K562 (cell line): ENCODE measurements at regions not wholly inside any gene's neighbourhood (a gene's known extent, or its start where the extent isn't known, plus 50 kb on each side); places are given as distances from the start of the nearest gene placed in this dataset.
A peak's percentile ranks its signal among the peaks of the same experiment; 100 is the strongest.

ENCODE experiments used
- BRCA1 ChIP-seq, 2 experiments: fragments of 450-650 bp in 1 of 2; sonication (generic) in 1 of 2; formaldehyde crosslinking in 1 of 2; IDR thresholded peaks; 2 replicates each; pipeline versions ENCODE4 v1.5.0 to v1.6.1; 2017 to 2020; ENCODE audit warnings: mild to moderate bottlenecking in 1 of 2, missing genetic modification reagents in 1 of 2
- BRD9 ChIP-seq: fragments of 450-650 bp; IDR thresholded peaks from 2 replicates; pipeline ENCODE4 v1.6.1; 2018; ENCODE audit warnings: low read depth; ENCODE audit not compliant: partially characterized antibody
- CREM ChIP-seq: IDR thresholded peaks from 2 replicates; pipeline ENCODE4 v1.6.1; 2014; ENCODE audit warnings: antibody characterized with exemption, low read depth
- DIDO1 ChIP-seq: fragments of 450-650 bp; IDR thresholded peaks from 2 replicates; pipeline ENCODE4 v1.6.1; 2016; ENCODE audit warnings: low read depth, missing biosample characterization, missing genetic modification characterization
- GATAD2B ChIP-seq: fragments of 450-650 bp; IDR thresholded peaks from 2 replicates; pipeline ENCODE4 v1.6.1; 2017; ENCODE audit warnings: mild to moderate bottlenecking, borderline replicate concordance
- HNRNPK ChIP-seq: fragments of 200-400 bp; formaldehyde crosslinking; IDR thresholded peaks from one replicate; pipeline ENCODE4 v1.6.1; 2018; ENCODE audit warnings: mild to moderate bottlenecking, low read depth, low read length; ENCODE audit not compliant: poor library complexity, severe bottlenecking
- MIER1 ChIP-seq: fragments of 450-650 bp; IDR thresholded peaks from 2 replicates; pipeline ENCODE4 v1.6.1; 2016; ENCODE audit warnings: antibody characterized with exemption, mild to moderate bottlenecking, low read depth
- NCOR1 ChIP-seq: fragments of 450-650 bp; IDR thresholded peaks from 2 replicates; pipeline ENCODE4 v1.6.1; 2016; ENCODE audit warnings: mild to moderate bottlenecking, moderate library complexity
- NR2F6 ChIP-seq: fragments of 450-650 bp; formaldehyde crosslinking; IDR thresholded peaks from 2 replicates; pipeline ENCODE4 v1.4.0; 2020; ENCODE audit warnings: mild to moderate bottlenecking
- NUFIP1 ChIP-seq: fragments of 450-650 bp; IDR thresholded peaks from 2 replicates; pipeline ENCODE4 v1.6.1; 2018; ENCODE audit not compliant: partially characterized antibody
- RBBP5 ChIP-seq: fragments of 200-600 bp; sonication (generic); IDR thresholded peaks from 2 replicates; pipeline ENCODE4 v1.6.1; 2012; ENCODE audit warnings: borderline replicate concordance, mild to moderate bottlenecking, low read length, control low read depth, inconsistent platforms; ENCODE audit not compliant: insufficient read depth, poor library complexity, severe bottlenecking
- TCF7L2 ChIP-seq: fragments of 150-350 bp; IDR thresholded peaks from 2 replicates; pipeline ENCODE4 v1.6.1; 2016; ENCODE audit warnings: low read depth, mild to moderate bottlenecking, low read length, moderate library complexity
- ZNF324 ChIP-seq: fragments of 250-450 bp; sonication (Bioruptor Pico); IDR thresholded peaks from 2 replicates; pipeline ENCODE4 v1.4.0; 2020; ENCODE audit warnings: mild to moderate bottlenecking
- TF ChIP-seq, protein P1 (sequence below): fragments of 250-450 bp; sonication (Bioruptor Pico); IDR thresholded peaks from 2 replicates; pipeline ENCODE4 v1.4.0; 2020; ENCODE audit warnings: mild to moderate bottlenecking, moderate library complexity
- TF ChIP-seq, protein P2 (sequence below): fragments of 450-650 bp; conservative IDR thresholded peaks from 2 replicates; pipeline ENCODE4 v1.6.1; 2016; ENCODE audit warnings: missing genetic modification characterization, low read depth, mild to moderate bottlenecking, control low read depth, missing compliant biosample characterization
- TF ChIP-seq, protein P3 (sequence below): conservative IDR thresholded peaks from 2 replicates; pipeline ENCODE4 v1.6.1; 2011; ENCODE audit warnings: low read depth, mild to moderate bottlenecking, low read length; ENCODE audit not compliant: control insufficient read depth
- TF ChIP-seq, protein P4 (sequence below): fragments of 250-450 bp; sonication (Bioruptor Pico); IDR thresholded peaks from 2 replicates; pipeline ENCODE4 v1.4.0; 2020; ENCODE audit warnings: mild to moderate bottlenecking

DNA sequence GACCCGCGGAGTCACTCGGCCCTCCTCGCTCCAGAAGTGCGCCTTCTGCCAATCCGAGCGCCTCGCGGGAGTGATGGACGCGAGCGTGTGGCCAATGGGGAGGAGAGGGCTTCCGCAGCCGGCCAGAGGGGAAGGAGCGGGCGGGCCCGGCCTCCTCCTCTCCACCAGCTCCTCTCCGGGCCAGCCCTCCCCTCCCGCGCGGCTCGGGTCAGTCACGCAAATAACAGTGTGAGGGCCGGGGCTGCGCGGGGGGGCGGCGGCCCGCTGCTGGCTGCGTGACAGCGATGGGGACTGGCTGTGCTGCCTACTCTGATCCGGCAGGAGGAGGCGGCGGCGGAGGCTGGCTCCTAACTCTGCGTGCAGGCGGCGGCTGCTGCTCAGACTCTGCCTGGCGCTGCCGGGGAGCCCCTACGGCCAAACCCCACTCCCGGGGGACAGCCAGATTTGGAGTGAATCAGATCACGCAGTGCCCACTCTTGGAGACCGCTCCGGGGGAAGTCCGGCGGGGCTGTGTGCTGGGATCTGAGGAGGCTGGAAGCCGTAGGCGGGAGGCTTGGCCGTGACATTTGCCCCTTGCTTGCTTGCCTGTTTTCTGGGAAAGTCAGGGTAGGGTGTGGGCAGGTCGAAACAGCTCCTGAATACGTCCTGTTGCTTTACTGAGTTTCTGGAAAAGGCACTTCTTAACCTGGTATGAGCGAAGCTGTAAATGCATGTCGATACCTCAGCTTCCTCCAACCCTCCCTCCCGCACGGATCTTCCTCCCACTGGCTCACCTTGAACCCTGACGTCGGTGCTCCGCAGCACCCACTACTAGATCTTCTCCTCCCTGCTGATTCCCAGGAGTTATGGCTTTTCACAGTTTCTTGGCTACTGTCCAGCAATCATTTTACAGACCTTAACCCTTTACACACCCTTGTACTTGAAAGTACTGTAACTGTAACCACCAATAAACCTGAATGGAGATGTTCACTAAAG is 97.9 kb upstream of the SERTAD2 start (continued):
- TF ChIP-seq, protein P1, sequence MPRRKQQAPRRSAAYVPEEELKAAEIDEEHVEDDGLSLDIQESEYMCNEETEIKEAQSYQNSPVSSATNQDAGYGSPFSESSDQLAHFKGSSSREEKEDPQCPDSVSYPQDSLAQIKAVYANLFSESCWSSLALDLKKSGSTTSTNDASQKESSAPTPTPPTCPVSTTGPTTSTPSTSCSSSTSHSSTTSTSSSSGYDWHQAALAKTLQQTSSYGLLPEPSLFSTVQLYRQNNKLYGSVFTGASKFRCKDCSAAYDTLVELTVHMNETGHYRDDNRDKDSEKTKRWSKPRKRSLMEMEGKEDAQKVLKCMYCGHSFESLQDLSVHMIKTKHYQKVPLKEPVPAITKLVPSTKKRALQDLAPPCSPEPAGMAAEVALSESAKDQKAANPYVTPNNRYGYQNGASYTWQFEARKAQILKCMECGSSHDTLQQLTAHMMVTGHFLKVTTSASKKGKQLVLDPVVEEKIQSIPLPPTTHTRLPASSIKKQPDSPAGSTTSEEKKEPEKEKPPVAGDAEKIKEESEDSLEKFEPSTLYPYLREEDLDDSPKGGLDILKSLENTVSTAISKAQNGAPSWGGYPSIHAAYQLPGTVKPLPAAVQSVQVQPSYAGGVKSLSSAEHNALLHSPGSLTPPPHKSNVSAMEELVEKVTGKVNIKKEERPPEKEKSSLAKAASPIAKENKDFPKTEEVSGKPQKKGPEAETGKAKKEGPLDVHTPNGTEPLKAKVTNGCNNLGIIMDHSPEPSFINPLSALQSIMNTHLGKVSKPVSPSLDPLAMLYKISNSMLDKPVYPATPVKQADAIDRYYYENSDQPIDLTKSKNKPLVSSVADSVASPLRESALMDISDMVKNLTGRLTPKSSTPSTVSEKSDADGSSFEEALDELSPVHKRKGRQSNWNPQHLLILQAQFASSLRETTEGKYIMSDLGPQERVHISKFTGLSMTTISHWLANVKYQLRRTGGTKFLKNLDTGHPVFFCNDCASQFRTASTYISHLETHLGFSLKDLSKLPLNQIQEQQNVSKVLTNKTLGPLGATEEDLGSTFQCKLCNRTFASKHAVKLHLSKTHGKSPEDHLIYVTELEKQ (CRISPR knock-in tag), result no peak
- TF ChIP-seq ZNF324 (CRISPR knock-in tag) (no peak), TCF7L2 (no peak), NCOR1 (peak; percentile 50; the same call in 1 of the 2 replicates), NUFIP1 (no peak), CREM (peak; percentile 68), DIDO1 (tag) (no peak), GATAD2B (0 out of 2 replicates have a peak, but pooled peaks have one; percentile 24), BRD9 (peak; percentile 29), MIER1 (no peak), RBBP5 (peak; percentile 50), HNRNPK (no peak), BRCA1 (IDR thresholded peaks at IDR 0.05) (no peak), BRCA1 (CRISPR knock-in tag; IDR thresholded peaks at IDR 0.05) (no peak), NR2F6 (CRISPR knock-in tag) (no peak)
- TF ChIP-seq, protein P2, sequence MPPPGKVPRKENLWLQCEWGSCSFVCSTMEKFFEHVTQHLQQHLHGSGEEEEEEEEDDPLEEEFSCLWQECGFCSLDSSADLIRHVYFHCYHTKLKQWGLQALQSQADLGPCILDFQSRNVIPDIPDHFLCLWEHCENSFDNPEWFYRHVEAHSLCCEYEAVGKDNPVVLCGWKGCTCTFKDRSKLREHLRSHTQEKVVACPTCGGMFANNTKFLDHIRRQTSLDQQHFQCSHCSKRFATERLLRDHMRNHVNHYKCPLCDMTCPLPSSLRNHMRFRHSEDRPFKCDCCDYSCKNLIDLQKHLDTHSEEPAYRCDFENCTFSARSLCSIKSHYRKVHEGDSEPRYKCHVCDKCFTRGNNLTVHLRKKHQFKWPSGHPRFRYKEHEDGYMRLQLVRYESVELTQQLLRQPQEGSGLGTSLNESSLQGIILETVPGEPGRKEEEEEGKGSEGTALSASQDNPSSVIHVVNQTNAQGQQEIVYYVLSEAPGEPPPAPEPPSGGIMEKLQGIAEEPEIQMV (tag), result peak; percentile 14; the same call in 1 of the 2 replicates
- TF ChIP-seq, protein P3, sequence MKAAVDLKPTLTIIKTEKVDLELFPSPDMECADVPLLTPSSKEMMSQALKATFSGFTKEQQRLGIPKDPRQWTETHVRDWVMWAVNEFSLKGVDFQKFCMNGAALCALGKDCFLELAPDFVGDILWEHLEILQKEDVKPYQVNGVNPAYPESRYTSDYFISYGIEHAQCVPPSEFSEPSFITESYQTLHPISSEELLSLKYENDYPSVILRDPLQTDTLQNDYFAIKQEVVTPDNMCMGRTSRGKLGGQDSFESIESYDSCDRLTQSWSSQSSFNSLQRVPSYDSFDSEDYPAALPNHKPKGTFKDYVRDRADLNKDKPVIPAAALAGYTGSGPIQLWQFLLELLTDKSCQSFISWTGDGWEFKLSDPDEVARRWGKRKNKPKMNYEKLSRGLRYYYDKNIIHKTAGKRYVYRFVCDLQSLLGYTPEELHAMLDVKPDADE, result peak; percentile 82
- TF ChIP-seq, protein P4, sequence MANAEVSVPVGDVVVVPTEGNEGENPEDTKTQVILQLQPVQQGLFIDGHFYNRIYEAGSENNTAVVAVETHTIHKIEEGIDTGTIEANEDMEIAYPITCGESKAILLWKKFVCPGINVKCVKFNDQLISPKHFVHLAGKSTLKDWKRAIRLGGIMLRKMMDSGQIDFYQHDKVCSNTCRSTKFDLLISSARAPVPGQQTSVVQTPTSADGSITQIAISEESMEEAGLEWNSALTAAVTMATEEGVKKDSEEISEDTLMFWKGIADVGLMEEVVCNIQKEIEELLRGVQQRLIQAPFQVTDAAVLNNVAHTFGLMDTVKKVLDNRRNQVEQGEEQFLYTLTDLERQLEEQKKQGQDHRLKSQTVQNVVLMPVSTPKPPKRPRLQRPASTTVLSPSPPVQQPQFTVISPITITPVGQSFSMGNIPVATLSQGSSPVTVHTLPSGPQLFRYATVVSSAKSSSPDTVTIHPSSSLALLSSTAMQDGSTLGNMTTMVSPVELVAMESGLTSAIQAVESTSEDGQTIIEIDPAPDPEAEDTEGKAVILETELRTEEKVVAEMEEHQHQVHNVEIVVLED (CRISPR knock-in tag), result peak; percentile 55; the same call in 1 of the 2 replicates
